ENCODE measurements at regions not wholly inside any gene's neighbourhood (a gene's known extent, or its start where the extent isn't known, plus 50 kb on each side); places are given as distances from the start of the nearest gene placed in this dataset.

GRCh38 chr6:94272327-94272726, 853.0 kb upstream of the EPHA7 start (continued):
- TF ChIP-seq ZNF318 (CRISPR knock-in tag; IDR thresholded peaks at IDR 0.05), result no peak
- TF ChIP-seq, protein P1, sequence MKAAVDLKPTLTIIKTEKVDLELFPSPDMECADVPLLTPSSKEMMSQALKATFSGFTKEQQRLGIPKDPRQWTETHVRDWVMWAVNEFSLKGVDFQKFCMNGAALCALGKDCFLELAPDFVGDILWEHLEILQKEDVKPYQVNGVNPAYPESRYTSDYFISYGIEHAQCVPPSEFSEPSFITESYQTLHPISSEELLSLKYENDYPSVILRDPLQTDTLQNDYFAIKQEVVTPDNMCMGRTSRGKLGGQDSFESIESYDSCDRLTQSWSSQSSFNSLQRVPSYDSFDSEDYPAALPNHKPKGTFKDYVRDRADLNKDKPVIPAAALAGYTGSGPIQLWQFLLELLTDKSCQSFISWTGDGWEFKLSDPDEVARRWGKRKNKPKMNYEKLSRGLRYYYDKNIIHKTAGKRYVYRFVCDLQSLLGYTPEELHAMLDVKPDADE (CRISPR knock-in tag; IDR thresholded peaks at IDR 0.05), result no peak
- TF ChIP-seq MTF1 (CRISPR knock-in tag; IDR thresholded peaks at IDR 0.05), result no peak

Measured in HepG2 (cell line).